Inferior parietal cortex (tissue), 1 donor: ENCODE measurements at regions not wholly inside any gene's neighbourhood (a gene's known extent, or its start where the extent isn't known, plus 50 kb on each side); places are given as distances from the start of the nearest gene placed in this dataset.

Experiments
- DNase-seq: peaks from one replicate; pipeline ENCODE4 v3.0.0-alpha.2; 2016; ENCODE audit errors: extremely low spot score

- DNase-seq = no peak
Measured at GRCh38 chr11:56932572-56933220, 56.0 kb upstream of the OR5AK2 start.

GRCh38 chr11:56923116-56923515, 65.6 kb upstream of the OR5AK2 start:
- no peak for DNase-seq

GRCh38 chr11:56922421-56922820, 66.3 kb upstream of the OR5AK2 start:
- DNase-seq = no peak

- DNase-seq = no peak
Measured at GRCh38 chr11:56917708-56918400, 70.9 kb upstream of the OR5AK2 start.

DNA sequence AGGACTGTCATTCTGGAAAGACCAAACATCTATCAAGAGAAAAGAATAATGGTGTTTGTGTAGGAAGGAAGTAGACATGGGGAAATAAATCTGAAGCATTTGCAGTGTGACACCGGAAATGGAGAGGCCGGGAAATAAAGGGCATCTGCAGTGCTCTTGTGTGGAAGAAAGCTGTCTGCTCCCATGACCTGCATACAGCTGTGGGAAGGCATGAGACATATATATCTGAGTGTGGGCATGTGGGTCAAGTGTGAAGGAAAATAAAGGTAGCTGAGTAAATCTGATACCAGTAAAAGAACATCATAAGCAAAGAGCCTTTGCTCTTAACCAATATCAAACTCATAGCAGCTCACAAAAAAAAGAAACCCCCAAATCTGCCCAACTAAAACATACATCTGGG, 72.1 kb upstream of the OR5AK2 start:
- DNase-seq = no peak

- no peak for DNase-seq
Measured at GRCh38 chr11:56916162-56916561, 72.6 kb upstream of the OR5AK2 start.

DNA sequence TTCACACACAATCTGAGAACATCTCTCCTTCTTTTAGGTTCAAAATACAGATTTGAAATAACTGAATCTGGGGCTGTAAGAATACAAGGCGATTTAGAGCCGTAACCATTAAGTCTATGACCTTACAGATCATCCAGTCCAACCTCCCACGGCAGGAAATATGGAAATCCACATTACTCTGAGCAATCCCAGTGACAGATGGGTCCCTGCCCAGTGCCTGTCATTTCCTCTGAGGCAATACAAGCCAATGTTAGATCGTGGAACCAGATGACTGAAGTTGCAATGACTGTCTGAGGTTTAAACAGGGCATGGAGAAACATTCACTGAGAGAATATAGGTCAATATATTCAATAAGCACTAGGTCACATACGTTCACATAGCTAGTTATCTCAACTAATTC, 77.4 kb upstream of the OR5AK2 start:
- DNase-seq = no peak

DNA sequence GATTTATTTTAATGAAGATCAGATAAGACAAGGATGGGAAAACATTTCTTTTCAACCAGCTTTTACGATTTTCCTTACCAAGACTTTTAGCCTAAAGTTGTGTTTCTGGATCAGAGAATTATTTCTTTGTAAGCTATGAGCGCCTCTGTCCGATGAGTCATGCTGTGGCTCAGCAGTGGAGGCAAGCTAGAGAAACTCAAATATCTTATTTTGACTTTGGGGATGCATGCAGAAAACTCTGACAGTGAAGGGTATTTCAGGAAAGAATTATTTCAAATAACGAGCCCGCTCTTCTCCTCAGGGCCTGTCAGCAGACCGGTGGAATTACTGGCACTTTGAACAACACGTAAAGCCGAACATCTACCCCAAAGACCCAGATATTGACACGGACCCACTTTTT, 77.9 kb upstream of the OR5AK2 start:
- DNase-seq = no peak

GRCh38 chr11:56910046-56910773, 78.5 kb upstream of the OR5AK2 start:
- DNase-seq = no peak

DNA sequence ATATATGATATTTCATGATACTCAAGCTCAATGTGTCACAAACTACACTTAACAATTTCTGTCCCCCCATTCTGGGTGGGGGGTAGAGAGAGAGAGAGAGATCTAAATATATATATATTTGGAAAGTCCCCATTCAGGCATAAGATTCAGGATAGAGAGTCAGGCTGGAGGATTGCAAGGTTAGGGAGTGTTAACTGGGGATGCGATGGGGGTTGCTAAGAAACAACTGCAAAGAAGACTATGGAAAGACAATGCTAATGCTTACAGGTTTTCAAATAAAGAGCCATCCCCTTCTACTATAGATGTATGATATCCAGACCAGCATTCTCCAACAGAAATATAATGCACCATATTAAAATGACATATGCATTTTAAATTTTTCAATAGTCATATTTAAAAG, 79.2 kb upstream of the OR5AK2 start:
- no peak for DNase-seq

DNA sequence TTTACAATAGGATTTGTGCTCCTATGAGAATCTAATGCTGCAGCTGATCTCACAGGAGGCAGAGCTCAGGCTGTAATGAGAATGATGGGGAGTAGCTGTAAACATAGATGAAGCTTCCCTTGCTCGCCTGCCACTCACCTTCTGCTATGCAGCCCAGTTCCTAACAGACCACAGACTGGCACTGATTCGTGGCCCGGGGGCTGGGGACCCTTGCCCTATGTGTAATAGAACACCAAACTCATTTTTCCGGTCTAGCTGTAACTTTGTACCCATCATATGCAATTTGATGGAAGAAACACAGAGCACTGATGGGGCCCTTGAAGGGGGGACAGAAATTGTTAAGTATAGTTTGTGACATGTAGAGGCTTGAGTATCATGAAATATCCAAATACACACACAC, 79.6 kb upstream of the OR5AK2 start:
- DNase-seq = no peak

DNA sequence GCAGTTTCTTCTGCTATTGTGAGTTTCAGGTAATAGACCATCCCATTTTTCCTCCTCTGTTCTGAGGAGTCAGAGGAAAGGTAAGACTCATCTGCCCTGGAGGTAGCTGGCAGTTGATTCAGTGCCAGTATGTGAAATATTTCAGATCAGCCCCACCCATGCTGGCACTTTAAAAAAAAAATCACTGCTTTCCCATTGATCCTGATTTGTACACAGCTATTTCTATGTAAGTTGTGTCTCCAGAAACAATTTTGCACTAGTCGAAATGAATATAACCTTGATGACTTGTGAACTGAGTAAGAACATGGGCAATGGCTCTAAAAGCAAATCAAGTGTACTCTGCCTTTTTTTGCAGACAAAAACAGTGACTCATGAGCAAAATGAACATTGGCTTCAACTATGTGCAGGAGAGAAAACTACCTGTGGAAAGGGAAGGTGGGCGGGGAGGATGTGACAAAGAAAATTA, 82.0 kb upstream of the OR5AK2 start:
- no peak for DNase-seq

DNA sequence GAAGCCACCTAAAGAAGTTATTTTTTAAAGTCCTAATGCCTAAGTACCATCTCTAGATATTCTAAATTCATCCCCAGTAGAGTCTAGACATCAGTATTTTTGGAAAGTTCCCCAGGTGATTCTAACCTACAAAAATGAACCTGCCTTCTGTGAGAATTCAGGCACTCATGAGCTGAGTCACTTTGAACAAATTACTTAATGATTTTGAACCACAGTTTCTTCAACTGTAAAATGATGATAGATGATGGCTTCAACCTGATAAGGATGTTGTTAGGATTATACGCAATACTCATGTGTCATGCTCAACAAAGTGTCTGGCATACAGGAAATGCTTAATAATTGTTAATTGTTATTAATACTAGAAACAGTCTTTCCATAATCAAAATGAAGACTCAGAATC, 82.8 kb upstream of the OR5AK2 start:
- DNase-seq = no peak

DNA sequence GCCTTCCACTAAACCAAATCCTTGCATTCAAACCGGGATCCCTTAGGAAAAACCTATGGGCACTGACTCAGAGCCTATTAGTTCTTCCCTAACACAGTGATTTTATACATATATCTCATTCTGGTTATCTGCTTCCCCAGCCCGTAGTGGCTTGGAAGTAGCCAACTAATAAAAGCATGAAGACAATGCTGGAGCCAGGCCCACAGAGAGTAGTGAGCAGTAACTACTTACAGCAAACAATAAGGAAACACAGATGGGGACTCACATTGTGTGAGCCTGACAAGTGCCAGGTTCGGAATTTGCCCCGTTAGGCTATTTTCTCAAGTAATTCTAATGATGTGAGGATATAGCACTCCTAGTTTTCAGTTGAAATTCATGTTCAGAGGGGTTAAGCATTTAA, 83.3 kb upstream of the OR5AK2 start:
- DNase-seq = no peak

DNA sequence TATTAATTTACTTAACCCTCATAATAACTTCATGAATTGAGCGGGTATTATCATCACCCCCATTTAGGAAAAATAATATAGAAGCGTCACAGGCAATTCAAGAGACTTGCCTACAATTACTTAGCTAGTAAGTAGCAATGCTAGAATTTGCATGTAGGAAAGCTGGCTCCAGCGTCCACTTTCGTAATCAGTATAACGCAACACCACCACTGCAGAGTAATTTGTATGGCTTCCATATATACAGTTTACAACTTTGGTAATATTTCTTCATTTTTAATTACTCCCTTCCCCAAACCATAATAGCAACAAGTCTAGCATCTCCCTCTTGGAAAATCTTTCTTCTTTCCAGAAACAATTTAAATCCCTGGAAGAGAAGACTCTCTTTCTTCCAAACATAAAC, 89.9 kb upstream of the OR5AK2 start:
- no peak for DNase-seq

DNA sequence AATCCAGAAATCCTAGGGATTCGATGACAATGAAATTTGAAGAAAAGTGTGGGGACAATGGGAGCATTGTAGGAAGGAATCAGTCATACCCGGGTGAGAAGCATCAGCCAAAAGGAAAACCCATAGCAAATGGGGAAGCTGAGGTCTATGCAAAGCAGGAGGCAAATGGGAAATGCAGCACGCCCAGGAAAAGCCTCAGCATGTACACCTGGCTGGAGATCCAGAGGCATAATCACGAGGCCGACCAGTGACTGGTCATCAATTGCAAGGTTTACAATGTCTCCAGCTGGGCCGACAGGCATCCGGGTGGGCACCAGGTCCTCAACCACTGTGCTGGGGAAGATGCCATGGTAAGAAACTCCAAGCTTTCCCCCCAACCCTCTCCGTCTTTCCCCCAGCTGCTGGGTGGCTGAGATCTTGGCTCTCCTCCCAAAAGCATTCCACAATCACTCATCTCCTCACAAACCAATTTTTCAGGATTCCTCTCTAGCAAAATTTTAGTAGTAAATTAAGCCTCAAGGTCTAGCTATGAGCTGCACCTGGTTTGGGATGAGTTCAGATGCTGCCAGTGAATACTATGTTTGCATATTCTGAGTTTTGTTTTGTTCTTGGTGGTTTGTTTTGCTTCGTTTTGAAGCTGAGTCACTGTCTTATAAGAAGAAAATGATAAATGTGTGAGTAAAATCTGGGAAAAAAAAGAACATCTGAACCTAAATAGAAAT, 98.0 kb upstream of the OR5AK2 start:
- DNase-seq = no peak

GRCh38 chr11:56889986-56890385, 98.7 kb upstream of the OR5AK2 start:
- DNase-seq = no peak

- no peak for DNase-seq
Measured at GRCh38 chr11:56887940-56888339, 100.8 kb upstream of the OR5AK2 start.

GRCh38 chr11:56886455-56886854, 102.3 kb upstream of the OR5AK2 start:
- DNase-seq = no peak

DNA sequence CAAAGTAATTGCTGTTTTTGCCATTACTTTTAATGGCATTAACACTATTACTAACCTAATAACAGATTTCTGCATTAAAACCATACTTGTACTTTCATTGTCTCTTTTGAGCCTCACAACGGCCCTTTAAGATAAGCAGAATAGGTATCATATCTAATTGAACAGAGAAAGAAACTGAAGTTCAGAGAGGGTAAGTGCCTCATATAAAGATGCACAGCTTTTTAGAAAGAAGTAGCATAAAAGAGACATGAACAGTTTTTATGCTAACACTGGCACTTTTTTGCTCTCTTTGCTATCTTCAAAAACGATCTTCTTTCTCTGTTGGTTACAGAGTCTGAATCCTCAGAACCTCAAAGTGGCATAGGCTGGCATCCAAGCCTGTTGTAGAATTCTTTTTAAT, 102.9 kb upstream of the OR5AK2 start:
- no peak for DNase-seq

DNA sequence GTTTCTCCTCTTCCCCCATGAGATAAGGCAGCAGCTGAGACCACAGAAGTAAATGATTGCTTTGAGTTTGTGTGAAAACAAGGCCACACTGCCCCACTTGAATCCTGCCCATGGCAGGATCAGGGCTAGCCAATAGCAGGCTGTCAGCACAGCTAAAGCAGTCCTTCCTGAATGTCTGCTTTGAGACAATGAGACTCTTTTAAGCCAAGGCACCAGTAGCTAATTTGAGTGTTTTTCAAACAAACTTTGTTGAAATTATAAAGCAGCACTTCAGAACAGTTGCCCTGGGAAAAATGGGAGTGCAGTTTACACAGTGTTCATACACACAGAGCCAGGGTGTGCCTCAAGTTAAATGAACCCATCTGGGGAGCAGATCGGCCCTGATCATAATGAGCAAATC, 103.5 kb upstream of the OR5AK2 start:
- no peak for DNase-seq

DNA sequence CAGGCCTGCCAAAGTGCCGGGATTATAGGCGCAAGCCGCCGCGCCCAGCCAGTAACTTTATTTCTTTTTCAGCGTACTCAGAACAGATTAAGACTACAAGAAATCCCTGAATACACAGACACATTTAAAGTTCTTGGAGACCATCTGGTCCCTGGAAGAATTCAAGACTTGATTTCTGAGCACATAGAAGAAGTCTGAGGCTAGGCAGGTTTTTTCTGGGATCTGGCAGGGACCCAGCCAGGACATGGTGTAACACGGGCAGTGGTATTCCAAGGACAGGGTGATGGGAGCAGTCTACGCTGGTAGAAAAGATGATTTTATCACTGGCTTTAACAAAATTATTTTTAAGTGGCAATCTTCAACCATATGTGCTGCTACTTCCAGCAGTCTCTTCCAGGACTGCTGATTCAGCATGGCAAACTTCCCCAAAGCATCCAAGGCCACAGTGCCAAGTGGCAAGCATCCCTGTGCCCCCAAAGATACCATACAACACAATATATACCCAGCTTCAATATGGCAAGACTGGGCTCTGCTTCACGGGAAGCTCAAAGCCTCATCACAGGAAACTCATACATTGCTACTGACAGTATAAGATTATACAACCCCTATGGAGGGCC, 105.2 kb upstream of the OR5AK2 start:
- DNase-seq = no peak
